AG08395 (cell line): ENCODE measurements at regions not wholly inside any gene's neighbourhood (a gene's known extent, or its start where the extent isn't known, plus 50 kb on each side); places are given as distances from the start of the nearest gene placed in this dataset.

Experiments used
- DNase-seq: peaks from one replicate; pipeline ENCODE4 v3.0.0; 2012; ENCODE audit warnings: mixed read lengths, low spot score

DNA sequence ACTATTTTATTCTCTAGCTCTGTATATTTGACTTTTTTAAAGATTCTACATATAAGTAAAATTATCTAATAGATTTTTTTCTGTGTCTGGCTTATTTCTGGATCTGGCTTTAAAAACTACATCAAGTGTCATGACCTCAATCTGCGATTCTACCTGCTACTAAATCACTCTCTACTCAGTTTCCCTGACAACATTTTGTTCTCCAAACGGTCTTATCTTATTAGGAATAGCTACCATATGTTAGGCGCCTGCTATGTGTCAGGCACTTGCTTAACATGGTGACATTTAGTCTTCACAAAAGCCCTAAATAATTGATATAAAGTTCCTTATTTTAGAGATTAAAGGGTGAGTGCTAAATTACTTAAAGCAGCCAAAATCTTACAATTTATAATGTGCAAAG is 1362.9 kb upstream of the FLRT2 start:
- no peak for DNase-seq

GRCh38 chr14:84180336-84180735 is 1349.6 kb upstream of the FLRT2 start:
- no peak for DNase-seq

- DNase-seq = no peak
Measured at GRCh38 chr14:84181072-84181471, 1348.9 kb upstream of the FLRT2 start.

DNA sequence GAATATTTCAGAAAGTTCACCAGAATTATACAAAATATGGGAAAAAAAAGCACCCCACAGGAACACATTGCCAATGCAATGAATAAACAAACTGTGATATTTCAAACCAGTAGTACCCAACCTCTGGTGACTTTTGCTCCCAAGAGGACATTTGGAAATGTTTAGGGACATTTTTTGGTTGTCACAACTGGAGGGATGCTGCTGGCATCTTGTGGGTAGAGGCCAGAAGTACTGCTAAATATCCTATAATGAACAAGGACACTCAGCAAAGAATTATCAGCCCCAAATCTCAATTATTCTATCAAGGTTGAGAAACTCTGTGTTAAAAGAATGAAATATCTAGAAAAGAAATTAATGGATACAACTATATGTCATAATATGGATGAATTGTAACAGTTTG is 1334.4 kb upstream of the FLRT2 start:
- no peak for DNase-seq

DNA sequence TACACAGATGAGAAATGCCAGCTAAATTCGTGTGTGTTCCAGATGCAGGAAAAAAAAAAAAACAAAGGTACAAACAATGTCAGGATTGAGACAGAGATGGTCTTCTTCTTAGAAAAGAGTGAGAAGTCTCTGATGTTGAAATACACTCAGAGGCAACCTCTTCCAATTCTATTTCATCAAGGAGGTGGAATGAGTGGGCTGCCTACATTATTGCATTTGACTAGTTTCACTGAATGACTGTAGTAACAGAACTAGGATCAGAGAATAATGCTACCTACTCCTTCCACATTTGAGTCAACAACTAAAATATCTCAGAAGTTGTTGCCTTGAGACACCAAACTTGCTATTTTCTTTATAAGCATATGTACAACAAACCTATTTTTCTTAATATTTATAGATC is 1332.2 kb upstream of the FLRT2 start:
- DNase-seq = no peak

GRCh38 chr14:84202486-84202885 is 1327.5 kb upstream of the FLRT2 start:
- DNase-seq = no peak

GRCh38 chr14:84203896-84204295 is 1326.0 kb upstream of the FLRT2 start:
- no peak for DNase-seq

GRCh38 chr14:84208451-84208850 is 1321.5 kb upstream of the FLRT2 start:
- DNase-seq = no peak

GRCh38 chr14:84209031-84209430 is 1320.9 kb upstream of the FLRT2 start:
- no peak for DNase-seq

GRCh38 chr14:84217066-84217465 is 1312.9 kb upstream of the FLRT2 start:
- DNase-seq = no peak

DNA sequence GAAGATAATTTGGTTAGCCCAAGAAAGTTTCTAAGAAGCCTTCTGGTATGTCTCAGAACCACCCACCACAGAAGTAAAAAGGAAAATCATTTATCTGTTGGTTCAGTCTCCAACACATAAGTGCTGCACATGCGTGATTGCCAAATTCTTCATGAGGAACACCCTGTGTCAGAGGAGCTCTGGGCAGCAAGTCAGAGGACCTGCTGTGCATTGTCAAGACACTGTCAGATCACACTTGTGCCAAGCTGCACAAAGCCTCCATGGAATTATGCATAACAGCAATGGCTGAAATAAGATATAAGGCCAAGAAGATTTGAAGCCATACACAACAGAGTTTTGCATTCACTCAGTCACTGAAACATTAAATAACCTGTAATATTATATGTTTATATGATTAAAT is 1304.7 kb upstream of the FLRT2 start:
- DNase-seq = no peak

DNA sequence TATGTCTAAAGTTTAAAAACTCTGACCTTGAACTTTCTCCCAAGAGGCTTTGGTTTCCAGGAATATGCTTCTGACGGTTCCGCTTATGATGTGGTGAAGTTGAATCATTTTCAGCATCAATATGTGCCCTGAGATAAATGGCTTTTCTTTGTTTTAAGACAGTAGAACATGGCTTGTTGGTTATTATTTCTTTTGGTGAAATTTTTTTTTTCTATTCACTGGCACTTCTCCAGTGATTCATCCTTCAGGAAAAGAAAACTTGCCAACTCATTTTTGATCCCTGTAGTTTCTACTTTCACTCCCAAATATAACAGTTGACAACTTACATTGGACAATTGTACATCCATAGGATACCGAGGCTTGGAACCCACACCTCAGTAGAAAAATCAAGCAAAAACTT is 1301.2 kb upstream of the FLRT2 start:
- DNase-seq = no peak

DNA sequence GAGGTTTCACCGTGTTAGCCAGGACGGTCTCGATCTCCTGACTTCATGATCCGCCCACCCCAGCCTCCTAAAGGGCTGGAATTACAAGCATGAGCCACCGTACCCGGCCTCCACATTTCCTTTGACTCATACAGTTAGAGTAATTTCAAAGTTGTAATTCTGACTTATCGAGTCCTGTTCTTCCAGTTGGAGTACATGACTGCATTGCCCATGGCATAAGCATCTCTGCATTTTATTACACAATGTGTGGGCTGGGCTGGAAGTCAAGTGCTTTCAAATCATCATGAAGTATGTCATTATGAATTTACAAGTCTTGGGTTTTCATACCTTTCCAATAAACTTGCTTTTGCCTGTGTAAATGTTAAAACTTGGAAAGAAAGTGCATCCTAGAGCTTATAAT is 1295.7 kb upstream of the FLRT2 start:
- no peak for DNase-seq

- DNase-seq = no peak
Measured at GRCh38 chr14:84236290-84236689, 1293.7 kb upstream of the FLRT2 start.

DNA sequence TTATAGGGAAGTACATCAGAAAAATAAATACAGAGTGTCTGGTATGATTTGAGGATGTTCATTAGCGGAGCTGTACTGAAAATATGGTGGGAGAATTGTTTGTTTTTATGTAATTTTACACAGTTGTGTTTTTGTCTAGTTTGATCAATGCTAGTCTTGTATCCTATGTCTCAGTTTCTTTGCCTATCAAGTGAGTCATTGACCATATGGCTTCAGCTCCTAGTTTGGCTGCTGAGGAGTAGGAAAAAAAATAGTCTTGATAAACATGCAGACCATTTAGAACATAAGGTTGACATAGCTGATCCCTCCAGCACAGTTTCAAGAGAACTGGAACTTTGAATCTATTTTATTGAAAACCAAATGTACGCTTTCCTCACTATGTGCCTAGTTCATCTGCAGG is 1292.1 kb upstream of the FLRT2 start:
- DNase-seq = no peak

DNA sequence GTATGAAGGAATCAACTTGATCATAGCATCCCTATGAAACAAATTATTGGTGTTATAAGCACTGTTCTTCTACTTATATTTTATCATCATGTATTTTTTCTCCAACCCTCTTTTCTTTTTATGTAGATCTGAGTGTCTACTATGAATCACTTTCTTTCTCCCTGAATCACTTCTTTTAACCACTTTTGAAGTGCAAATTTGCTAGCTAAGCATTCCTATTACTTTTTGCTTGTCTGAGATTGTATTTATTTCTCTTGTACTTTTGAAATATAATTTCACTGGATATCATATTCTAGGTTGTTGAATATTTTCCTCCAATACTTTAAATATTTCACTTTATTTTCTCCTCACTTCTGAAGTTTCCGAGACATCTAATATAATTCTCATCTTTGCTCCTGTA is 1282.3 kb upstream of the FLRT2 start:
- no peak for DNase-seq

GRCh38 chr14:84250893-84251292 is 1279.1 kb upstream of the FLRT2 start:
- DNase-seq = no peak

DNA sequence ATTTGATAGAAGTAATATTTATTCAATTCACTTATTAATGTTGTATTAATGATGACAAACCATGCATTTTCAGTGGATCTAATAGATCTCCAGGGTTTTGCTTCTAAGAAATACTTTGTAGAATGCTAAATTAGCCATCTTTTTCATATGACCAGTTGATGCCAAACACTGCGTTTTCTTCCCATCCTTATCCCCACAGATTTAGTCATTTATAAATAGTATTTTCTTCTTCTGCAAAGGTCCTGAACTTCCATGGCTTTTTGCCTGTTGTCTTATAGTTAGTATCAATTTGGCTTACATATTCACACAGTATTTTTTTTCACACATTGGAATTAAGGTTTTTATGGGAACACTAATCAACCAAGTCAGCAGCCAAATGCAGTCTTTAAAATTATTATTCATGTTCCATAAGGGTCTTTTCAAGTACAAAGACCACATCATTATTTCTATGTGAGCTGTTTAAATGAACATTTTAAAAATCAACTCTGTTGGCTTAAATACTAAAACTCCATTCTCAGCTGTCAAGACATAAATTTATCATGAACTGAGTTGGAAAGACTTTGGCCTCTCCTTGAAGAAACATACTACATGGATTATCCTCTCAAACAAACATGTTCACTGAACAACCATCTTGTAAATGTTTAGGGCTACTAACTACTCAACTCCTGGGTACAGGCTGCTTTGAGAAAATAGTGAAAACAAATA is 1278.4 kb upstream of the FLRT2 start:
- DNase-seq = no peak

DNA sequence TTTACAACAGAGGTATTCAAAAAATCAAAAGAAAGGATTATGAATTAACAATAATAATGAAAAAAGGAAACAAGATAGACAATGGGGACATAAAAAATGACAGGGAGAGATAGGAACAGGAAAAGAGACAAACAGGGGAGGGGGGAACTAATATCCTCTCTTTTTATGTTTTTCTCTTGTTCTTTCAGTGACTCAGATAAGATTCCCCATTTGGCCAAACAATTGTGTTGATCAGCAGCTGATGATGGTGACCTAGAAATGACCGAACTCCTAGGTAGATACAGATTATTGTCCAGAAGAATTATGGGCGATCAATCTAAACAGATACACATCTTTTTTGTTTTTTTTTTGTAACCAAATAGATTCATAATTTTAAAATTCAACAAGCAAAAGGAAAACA is 1277.2 kb upstream of the FLRT2 start:
- no peak for DNase-seq

GRCh38 chr14:84253326-84253725 is 1276.6 kb upstream of the FLRT2 start:
- no peak for DNase-seq

GRCh38 chr14:84254290-84254689 is 1275.7 kb upstream of the FLRT2 start:
- DNase-seq = no peak

DNA sequence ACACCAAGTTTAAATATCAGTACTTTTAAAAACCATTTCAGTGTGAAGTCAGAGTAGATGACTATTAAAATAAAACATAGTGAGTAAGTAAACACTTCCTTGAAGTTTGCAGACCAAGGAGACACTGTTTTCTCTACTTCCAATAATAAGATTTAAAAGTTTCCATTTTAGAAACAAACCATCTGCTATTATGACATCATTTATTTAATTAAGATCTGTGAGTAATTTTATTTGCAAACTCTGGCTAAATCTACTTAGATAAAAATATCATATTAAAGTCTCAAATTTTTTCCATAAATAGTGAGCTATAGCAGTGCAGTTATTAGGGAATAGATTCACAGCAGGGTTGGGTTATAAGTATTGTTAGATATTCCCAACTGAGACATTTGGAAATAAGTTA is 1267.0 kb upstream of the FLRT2 start:
- DNase-seq = no peak

- no peak for DNase-seq
Measured at GRCh38 chr14:84272290-84272721, 1257.6 kb upstream of the FLRT2 start.

DNA sequence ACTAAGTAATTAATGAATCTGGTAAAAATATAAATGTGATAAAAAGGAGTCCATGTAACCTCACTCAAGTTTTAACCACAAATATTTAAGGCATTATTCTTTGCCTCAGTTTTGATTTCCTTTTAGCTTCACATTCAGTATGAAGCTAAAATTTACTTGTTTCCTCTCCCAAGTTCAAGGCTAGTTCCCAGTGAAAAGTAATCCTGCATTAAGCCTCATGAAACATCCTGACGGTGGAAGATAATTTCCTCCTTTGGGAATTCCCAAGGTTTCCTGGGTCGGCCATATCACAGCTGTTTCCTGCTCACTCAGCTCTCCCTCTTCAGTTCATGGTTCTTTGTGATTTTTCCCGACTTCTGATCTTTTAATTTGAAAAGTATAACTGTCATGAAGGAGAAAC is 1256.8 kb upstream of the FLRT2 start:
- DNase-seq = no peak

GRCh38 chr14:84282618-84283017 is 1247.3 kb upstream of the FLRT2 start:
- DNase-seq = no peak
